Hepatocyte (in vitro differentiated cells): ENCODE measurements at regions not wholly inside any gene's neighbourhood (a gene's known extent, or its start where the extent isn't known, plus 50 kb on each side); places are given as distances from the start of the nearest gene placed in this dataset.

Experiments used
- DNase-seq: peaks from one replicate; pipeline ENCODE4 v3.0.0-alpha.2; 2016; ENCODE audit warnings: low spot score
- H2AFZ ChIP-seq: fragments of 200-600 bp; sonication (generic); 2 replicates; pipeline ENCODE4 v1.6.0; 2016; ENCODE audit warnings: antibody characterized with exemption, mild to moderate bottlenecking
- H3K27ac ChIP-seq: fragments of 200-600 bp; sonication (generic); 2 replicates; pipeline ENCODE4 v1.5.1; 2016; ENCODE audit warnings: mild to moderate bottlenecking
- H3K27me3 ChIP-seq: fragments of 200-600 bp; sonication (generic); 2 replicates; pipeline ENCODE4 v1.6.1; 2016
- H3K36me3 ChIP-seq: fragments of 200-600 bp; sonication (generic); replicated peaks from 2 replicates; pipeline ENCODE4 v1.5.1; 2016; ENCODE audit warnings: low read depth; ENCODE audit not compliant: insufficient read depth
- H3K4me1 ChIP-seq: fragments of 200-600 bp; sonication (generic); 2 replicates; pipeline ENCODE4 v1.5.1; 2016; ENCODE audit warnings: mild to moderate bottlenecking, moderate library complexity; ENCODE audit not compliant: insufficient read depth
- H3K4me2 ChIP-seq: fragments of 200-600 bp; sonication (generic); 2 replicates; pipeline ENCODE4 v1.6.0; 2016
- H3K4me3 ChIP-seq: fragments of 200-600 bp; sonication (generic); 2 replicates; pipeline ENCODE4 v1.5.1; 2016; ENCODE audit warnings: mild to moderate bottlenecking
- H3K79me2 ChIP-seq: fragments of 200-600 bp; sonication (generic); 2 replicates; pipeline ENCODE4 v1.6.0; 2017; ENCODE audit warnings: mild to moderate bottlenecking
- H3K9me2 ChIP-seq: fragments of 200-600 bp; sonication (generic); replicated peaks from 2 replicates; pipeline ENCODE4 v1.6.0; 2017; ENCODE audit warnings: mild to moderate bottlenecking; ENCODE audit not compliant: insufficient read depth
- H3K9me3 ChIP-seq: fragments of 200-600 bp; sonication (generic); 2 replicates; pipeline ENCODE4 v1.5.1; 2016; ENCODE audit warnings: low read depth, mild to moderate bottlenecking
- H4K20me1 ChIP-seq: fragments of 200-600 bp; sonication (generic); 2 replicates; pipeline ENCODE4 v1.6.0; 2016; ENCODE audit warnings: mild to moderate bottlenecking; ENCODE audit not compliant: insufficient read depth, poor library complexity, severe bottlenecking
- EZH2 ChIP-seq: fragments of 200-600 bp; sonication (generic); IDR thresholded peaks from 2 replicates; pipeline ENCODE4 v1.6.1; 2016; ENCODE audit warnings: antibody characterized with exemption, mild to moderate bottlenecking, borderline replicate concordance
- EZH2phosphoT487 ChIP-seq: fragments of 200-600 bp; sonication (generic); IDR thresholded peaks from one replicate; pipeline ENCODE4 v1.6.1; 2018; ENCODE audit warnings: antibody characterized with exemption, mild to moderate bottlenecking, low read depth, moderate library complexity; ENCODE audit not compliant: unreplicated experiment, severe bottlenecking
- WGBS: methylation state at CpG from one replicate; pipeline ENCODE4 v1.1.6; 2016; ENCODE audit warnings: low lambda C conversion rate; ENCODE audit errors: missing lambda C conversion rate; 5-methylcytosine and 5-hydroxymethylcytosine counted together
- TF ChIP-seq, protein P1 (sequence below): fragments of 200-600 bp; sonication (generic); IDR thresholded peaks from 2 replicates; pipeline ENCODE4 v1.5.1; 2016; ENCODE audit warnings: antibody characterized with exemption, mild to moderate bottlenecking; ENCODE audit not compliant: poor library complexity

DNA sequence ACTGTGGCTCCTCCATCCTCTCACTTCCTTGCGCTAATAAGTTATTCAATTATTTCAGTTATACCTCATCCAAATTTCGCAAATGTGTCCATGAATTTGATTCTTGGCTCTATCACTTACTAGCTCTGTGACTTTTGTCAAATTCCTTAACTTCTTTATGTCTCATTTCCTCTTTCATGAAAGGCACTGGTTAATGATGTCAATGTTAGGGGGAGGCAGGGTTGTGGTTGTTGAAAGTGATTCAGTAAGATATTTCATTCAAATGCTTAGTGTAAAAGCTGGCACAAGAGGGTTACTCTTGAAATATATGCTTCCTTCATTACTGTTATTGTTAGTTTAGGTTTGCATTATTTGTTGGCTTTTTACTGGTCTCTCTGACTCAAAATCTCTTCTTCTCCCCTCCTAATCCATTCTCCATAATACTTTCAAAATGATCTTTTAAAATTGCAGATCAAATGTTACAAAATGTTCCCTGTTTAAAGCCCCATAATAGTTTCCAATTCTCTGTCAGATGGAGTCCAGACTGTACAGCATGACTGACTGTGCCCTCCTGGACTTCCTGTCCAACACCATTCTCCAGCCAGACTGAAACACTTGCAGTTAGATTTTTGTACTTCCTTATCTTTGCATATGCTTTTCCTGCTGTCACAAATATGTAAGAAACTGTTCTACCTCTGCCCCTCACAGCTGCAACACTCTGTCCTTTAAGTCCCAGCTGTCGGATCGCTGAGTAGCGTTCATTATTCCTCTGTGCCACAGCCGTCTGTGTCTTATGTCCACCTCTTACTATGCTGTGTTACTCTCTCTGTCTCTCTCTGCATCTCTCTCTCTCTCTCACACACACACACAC is 510.6 kb upstream of the RAG2 start:
- TF ChIP-seq, protein P1, sequence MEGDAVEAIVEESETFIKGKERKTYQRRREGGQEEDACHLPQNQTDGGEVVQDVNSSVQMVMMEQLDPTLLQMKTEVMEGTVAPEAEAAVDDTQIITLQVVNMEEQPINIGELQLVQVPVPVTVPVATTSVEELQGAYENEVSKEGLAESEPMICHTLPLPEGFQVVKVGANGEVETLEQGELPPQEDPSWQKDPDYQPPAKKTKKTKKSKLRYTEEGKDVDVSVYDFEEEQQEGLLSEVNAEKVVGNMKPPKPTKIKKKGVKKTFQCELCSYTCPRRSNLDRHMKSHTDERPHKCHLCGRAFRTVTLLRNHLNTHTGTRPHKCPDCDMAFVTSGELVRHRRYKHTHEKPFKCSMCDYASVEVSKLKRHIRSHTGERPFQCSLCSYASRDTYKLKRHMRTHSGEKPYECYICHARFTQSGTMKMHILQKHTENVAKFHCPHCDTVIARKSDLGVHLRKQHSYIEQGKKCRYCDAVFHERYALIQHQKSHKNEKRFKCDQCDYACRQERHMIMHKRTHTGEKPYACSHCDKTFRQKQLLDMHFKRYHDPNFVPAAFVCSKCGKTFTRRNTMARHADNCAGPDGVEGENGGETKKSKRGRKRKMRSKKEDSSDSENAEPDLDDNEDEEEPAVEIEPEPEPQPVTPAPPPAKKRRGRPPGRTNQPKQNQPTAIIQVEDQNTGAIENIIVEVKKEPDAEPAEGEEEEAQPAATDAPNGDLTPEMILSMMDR, result no peak
- no peak for TF ChIP-seq EZH2
- no peak for TF ChIP-seq EZH2phosphoT487
- no peaks in the 10 kb centered on the region for H4K20me1 ChIP-seq
- no peaks in the 10 kb centered on the region for H3K9me3 ChIP-seq
- peak overlapping the region; percentile 36 for H3K27ac ChIP-seq
- H3K9me2 ChIP-seq, result no peaks in the 10 kb centered on the region
- H2AFZ ChIP-seq, result peak overlapping the region; percentile 29
- no peaks in the 10 kb centered on the region for H3K27me3 ChIP-seq
- 72% methylated on average over 6 of the region's 6 CpGs for WGBS
- H3K36me3 ChIP-seq, result no peaks in the 10 kb centered on the region
- peak overlapping the region; percentile 19 for H3K4me2 ChIP-seq
- H3K79me2 ChIP-seq, result no peaks in the 10 kb centered on the region
- DNase-seq, result peak; percentile 6
- peaks cover 13% of the 10 kb centered on the region for H3K4me1 ChIP-seq
- H3K4me3 ChIP-seq, result no peak overlapping the region

DNA sequence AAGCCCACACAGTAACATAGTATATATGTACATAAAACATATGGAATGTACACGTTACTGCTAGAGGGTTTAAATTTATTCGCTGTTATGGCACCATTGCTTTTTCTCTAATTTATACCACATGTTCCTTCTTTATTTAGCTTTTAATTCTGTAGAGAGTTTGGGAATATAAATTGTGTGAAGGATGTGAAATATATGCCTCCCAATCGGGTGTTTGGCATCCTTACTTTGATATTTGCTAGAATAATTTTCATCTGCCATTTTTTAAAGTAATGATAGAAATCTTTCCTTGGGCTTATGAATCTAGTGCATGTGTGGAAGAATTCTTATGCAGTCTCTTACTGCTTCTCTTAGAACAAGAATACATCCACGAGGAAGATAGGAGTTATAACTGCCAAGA is 509.8 kb upstream of the RAG2 start:
- no peak overlapping the region for H3K4me2 ChIP-seq
- no peak overlapping the region for H3K27ac ChIP-seq
- no peaks in the 10 kb centered on the region for H3K79me2 ChIP-seq
- no peaks in the 10 kb centered on the region for H3K27me3 ChIP-seq
- no peak overlapping the region for H2AFZ ChIP-seq
- peaks cover 13% of the 10 kb centered on the region for H3K4me1 ChIP-seq
- H4K20me1 ChIP-seq, result no peaks in the 10 kb centered on the region
- no peaks in the 10 kb centered on the region for H3K36me3 ChIP-seq
- WGBS, result 61% methylated on average over 4 of the region's 4 CpGs
- H3K4me3 ChIP-seq, result no peak overlapping the region
- TF ChIP-seq EZH2 (no peak), EZH2phosphoT487 (no peak)
- TF ChIP-seq, protein P1, result no peak
- H3K9me2 ChIP-seq, result no peaks in the 10 kb centered on the region
- DNase-seq, result no peak
- no peaks in the 10 kb centered on the region for H3K9me3 ChIP-seq

DNA sequence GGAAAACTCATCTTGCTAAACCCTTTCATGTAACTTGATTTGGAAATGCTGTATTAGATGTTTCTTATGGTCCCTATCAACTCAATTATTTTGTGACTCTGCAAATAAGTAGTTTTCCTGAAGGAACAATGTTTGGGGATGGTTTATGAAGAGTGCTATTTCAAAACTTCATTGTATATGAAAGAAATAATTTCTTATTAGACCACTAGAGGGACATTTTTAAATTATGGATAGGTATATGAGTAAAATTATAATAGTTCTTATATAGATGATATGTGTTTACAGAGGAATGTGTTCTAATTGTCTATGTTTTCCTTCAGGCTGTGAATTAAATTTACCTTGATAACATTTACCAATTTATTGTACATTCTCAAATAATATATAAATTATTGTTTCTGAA is 509.4 kb upstream of the RAG2 start:
- H3K4me3 ChIP-seq, result no peak overlapping the region
- H3K27me3 ChIP-seq, result no peaks in the 10 kb centered on the region
- no peak overlapping the region for H2AFZ ChIP-seq
- H3K9me3 ChIP-seq, result no peaks in the 10 kb centered on the region
- H3K36me3 ChIP-seq, result no peaks in the 10 kb centered on the region
- TF ChIP-seq EZH2phosphoT487, result no peak
- no peak for TF ChIP-seq EZH2
- TF ChIP-seq, protein P1, result no peak
- no peak overlapping the region for H3K27ac ChIP-seq
- no peak overlapping the region for H3K4me2 ChIP-seq
- H3K79me2 ChIP-seq, result no peaks in the 10 kb centered on the region
- DNase-seq, result no peak
- no peaks in the 10 kb centered on the region for H3K9me2 ChIP-seq
- no peaks in the 10 kb centered on the region for H4K20me1 ChIP-seq
- peaks cover 13% of the 10 kb centered on the region for H3K4me1 ChIP-seq
